Stimulated activated CD4-positive, alpha-beta T cell treated with anti-CD3 and anti-CD28 coated beads, Interleukin-1b, Interleukin-23, amount 100 ng/mL, for 48 hours (primary cell): ENCODE measurements at regions not wholly inside any gene's neighbourhood (a gene's known extent, or its start where the extent isn't known, plus 50 kb on each side); places are given as distances from the start of the nearest gene placed in this dataset.

Experiments
- DNase-seq: peaks from one replicate; pipeline ENCODE4 v3.0.0-alpha.2; 2020

DNA sequence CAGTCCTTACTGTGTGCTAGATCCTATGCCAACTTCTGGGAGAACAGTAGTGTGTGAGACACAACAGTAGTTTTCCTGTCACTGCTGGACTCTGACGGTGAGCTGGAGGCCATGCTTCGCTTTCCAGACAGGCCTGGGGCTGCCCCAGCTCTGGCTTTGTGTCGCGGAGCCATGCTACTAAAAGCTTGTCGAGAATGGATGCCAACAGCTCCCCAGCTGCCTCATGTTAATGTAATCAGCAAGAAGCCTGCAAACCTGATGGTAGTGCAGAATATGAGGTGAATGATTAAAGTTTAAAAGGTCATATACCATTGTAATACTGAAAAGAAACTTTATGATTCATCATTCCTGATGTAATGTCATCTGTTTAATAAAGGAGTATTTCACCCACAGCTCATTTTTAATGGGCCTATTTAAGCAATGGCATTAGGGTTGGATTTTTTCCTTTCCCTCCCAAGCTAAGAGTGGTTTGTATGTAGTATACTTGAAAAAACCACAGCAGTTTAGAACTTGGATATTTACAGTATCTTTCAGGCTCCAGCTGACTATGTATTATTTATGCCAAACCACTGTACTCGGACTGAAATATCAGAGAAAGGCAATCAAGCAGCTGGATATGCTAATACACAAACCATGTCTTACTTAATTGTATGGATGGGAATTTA, 343.0 kb downstream of the NUF2 start:
- no peak for DNase-seq

DNA sequence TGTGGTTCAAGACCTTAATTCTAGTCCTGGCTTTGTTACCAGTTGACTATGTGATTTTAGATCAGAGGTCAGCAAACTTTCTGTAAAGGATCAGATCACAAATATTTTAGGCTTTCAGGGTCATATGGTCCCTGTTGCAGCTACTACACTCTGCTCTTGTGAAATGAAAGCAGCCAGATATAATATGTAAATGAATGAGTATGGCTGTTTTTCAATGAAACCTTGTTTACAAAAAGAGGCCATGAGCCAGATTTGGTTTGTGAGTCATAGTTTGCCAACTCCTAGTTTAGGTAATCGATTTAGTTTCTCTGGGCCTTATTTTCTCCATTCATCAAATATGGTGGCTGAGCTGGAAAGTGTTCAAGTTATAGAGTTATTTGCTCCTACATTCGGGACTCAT, 346.7 kb downstream of the NUF2 start:
- DNase-seq = no peak

DNA sequence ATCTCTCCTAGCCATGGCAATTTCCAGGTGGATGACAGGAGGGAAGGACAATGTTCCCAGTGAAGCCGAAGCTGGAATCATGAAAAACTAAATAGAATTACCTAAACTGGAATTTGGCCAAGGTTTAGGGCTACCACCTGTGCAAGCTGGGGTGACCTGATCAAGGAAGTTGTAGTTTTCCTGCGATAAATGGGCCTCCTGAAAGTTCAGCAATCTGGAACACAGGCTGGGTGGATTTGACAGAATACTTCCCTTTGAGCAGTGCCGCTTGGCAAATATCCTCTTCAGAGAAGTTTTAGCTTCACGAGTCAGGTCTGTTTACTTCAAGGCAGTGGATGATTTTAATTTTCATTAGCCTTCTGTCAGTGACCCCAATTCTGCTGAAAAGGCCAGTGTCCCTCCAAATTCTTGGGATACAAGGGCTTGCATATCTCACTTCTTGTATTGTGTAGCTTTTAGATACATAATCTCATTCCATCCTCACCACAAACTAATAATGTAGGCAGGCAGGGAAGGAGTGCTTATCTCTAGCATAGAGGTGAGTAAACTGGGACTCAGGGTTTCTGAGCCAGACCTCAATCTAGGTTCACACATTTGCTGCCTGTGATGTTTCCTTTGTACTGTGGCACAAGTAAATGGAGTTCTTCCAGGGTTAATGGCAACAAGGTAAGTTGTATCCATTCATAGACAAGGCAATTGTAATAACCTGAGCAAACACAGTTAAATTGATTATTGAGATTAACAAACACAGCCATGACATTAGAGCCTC, 349.4 kb downstream of the NUF2 start:
- no peak for DNase-seq

DNA sequence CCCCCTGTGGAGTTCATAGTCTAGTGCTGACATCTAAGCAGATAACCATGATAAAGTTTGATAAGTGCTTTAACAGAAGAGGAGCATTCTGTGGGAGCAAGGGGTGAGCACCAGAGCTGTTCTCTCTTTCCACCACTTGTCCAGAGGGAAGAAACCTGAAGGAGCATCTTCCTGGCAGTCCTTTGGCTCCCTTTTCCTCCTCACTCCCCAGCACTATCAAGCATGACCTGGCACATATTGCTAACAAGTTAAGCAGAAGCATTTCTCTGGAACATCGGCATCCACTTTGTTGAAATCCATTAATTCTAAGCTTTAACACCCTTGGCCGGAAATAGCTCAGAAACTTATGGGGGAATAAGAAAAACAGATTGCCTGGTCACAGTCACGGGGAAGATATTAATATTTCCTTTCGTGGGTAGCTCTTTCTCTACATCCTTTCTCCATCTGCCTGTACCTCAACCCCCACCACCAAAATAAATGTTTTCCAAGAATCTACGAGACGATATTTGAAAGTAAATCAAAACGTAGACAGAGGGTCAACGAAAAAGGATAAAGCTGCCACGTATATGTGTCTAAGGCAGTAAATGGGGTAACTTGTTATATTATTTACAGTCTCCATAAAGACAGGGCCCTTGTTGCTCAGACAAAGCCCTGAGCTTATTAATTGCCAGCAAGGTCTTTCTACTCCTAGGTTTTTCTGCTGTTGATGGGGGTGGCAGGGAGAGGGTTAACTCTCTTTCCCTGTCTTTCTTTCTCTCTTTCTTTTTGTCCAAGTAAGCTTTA, 351.4 kb downstream of the NUF2 start:
- no peak for DNase-seq

DNA sequence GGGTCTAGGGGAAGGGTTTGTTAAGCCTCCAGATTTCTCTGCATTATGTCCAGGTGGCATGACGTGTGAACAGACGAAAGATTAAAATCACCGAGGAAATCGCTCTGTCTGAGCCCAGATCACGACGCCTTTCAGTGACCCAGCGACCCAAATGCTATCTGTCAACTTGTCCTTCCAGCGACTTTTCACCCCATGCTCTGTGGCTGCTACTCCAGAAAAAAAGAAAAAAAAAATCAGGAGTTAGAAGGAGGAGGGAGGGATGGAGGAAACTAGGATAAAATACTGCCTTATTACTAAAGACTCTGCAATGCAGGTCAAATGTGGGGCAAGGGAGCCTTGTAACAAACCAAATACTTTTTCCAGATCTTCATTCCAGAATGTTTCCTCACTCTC, 352.0 kb downstream of the NUF2 start:
- DNase-seq = no peak

DNA sequence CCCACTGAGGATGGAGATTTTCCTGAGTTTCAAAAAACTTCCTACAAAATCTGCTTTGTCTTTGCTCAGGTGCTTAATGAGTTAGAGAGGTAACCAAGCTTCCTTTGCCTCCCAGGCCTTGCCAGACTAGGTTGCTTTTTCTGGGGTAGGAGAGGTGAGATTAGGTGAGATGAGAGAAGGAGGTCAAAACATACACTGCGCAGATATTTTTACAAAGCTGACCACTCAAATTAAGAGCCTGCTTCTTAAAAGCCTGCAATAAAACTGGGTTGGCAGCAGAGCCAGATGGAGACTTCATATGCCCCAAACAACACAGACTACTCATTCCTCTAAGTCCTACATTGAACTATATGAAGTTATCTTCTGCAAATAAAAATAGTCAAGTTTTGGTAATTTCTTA, 352.5 kb downstream of the NUF2 start:
- no peak for DNase-seq

DNA sequence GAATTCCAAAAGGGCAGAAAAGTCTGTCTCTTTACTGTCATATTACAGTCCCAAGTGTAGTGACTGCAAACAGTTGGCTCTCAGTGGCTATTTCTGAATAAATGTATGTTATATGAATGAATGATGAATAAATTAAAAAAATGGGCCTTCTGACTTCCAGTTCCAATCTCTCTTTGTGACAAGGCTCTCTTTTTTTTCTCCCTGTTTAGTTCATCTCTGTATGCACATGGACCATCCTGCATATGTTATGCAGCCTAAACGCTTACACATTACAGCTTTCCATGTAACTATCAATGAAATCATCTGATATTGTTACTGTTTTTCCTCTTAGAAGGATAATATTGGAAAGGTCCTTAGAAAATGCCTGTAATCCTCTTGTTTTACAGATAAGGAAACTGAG, 363.0 kb downstream of the NUF2 start:
- DNase-seq = no peak

DNA sequence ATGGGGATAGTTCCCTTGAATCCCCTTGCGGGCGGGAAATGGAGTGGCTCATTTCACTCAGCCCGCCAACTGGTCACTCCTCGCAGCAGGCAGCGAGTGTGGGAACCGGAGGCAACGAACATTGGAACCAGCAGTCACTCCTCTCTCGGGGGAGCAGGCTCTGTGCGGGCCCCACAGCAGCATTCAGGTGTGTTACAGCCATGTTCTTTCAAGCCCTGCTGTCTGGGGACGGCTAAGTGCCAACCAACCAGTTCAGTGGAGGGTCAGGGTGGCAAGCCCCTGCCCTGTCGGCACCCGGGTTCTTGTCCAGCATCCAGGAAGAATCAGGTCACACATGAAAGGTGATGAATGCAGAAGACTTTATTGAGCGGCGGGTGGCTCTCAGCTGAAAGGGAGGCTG, 370.5 kb downstream of the NUF2 start:
- DNase-seq = no peak

DNA sequence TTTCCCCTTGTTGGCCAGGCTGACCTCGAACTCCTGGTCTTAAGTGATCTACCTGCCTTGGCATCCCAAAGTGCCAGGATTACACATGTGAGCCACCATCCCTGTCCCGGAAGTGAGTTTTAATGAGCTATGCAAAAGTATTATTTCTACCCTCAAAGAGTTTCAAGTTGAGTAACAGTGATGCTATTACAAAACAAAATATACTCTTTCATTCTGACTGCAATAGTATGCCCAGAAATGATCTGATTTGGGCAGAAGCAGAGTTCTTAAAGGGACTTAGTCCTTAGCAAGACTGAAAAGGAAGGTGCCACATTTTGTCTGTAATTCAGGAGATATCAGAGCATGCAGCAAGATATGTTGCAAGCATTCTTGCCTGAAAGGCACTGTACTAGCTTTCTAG, 375.4 kb downstream of the NUF2 start:
- DNase-seq = no peak

DNA sequence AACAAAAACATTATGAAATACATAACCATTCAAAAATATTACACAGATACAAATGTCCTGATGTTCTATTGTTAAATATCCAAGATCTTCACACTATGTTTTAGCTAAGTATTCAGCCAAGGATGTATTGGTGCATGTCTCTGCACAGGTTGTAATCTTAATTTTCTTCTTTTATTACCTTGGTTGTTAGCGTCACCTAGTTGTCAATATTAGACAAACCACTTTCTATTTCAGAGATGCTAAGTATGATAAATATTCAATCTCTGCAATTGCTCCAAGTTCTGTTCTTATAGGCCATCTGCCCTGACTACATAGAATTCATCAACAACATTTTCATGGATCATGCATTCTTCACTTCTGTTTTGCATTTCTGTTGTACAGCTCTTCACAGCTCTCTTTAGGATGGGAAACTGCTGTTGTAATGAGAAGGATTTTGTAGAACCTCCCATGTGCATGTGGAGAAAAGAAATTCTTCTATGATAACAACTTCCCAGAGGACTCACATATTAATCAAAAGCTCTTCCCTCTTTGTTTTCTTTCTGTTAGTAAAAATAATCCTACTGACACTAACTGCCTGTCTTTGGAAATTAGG, 380.1 kb downstream of the NUF2 start:
- DNase-seq = no peak

DNA sequence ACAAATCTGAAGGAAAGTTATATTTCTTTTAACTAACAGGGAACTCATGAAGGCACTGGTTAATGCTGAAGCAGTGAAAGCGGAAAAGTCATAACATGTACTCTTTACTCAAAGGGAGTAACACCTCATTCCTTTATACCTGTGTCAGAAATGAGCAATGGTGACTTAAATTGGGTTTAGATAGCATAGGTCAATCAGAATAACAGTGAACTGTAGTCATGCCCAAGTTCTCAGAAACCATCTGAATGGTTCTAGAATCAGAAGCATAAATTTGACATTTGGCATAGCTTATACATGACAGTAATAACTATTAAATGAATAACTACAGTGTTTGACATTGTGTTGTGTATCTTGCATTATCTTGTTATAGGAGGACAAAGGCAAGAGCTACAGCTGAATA, 382.0 kb downstream of the NUF2 start:
- DNase-seq = no peak

DNA sequence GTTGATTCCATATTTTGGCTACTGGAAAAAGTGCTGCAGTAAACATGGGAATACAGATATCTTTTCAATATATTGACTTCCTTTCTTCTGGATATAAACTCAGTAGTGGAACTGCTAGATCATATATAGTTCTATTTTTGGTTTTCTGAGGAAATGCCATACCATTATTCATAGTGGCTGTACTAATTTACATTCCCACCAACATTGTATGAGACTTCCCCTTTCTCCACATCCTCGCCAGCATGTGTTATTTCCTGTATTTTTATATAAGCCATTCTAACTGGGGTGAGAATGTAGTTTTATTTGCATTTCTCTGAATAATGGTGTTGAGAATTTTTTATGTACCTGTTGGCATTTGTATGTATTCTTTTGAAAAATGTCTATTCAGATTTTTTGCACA, 385.2 kb downstream of the NUF2 start:
- DNase-seq = no peak

DNA sequence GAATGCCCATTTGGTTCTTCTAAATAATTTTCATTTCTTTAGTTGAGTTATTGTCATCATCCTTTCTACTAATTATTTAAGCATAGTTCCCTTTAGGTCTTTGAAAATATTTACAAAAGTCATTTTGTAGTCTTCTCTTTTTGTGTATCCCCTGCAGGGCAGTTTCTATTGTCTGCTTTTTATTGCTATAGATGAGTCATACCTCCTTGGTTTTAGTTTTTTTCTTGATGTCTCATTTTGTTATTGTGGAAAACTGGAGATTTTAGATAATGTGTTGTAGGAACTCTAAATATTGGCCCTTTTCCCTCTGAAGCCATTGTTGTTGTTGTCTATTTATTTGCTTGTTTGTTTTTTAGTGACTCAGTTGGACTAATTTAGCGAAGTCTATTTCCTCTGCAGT, 387.9 kb downstream of the NUF2 start:
- DNase-seq = no peak

DNA sequence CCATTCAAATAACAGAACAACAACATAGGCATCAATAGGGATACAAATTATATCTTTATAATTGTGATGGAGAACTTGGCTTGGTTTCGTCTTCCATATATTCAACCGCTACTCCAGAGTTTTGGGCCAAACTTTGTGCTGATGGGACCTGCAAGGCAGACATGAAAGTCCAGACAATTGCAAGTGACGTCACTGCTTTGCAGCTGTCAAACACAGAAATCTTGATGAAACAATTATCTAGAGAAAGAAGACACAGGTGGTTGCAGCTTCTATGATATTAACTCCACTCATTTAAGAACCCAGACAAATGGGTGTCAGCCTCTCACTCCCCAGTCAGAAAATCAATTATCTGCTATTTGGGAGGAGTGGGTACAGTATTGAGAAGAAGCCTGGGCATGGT, 390.6 kb downstream of the NUF2 start:
- DNase-seq = no peak

DNA sequence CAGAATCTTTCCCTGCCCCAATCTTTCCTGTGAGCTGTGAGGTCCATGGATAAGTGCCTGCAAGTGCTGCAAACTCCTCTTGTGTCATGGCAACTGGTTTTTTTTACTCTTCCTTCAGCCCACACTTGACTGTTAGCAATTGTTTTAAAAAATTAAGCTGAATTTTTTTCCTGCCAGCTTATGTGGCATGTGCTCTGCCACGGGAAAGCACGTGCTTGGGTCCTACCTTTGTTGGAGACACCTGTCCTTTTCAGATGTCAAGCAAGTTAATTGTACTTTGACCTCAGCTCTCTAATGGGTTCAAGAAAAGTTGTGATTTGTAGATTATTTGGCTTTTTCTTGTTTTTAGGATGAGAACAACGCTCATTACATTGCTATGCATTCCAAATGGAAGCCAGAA, 398.5 kb downstream of the NUF2 start:
- no peak for DNase-seq

DNA sequence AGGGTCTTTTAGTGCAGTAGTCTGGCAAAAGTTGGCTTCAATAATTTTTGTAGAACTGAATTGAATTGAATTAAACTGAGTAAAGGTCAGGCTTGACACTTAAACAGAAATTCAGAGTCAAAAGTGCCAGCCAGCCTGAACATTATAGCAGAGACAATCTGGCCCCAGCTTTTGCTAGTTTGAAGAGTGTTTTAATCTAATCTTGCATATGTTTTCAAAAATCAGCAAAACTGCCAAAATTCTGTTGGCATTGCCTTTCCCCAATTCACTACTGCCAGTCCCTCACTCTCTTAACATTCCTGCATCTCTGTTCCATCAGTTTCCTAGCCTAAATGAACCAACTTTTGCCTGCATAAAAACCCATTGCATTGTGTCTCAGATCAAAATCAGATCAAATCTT, 403.8 kb downstream of the NUF2 start:
- no peak for DNase-seq

DNA sequence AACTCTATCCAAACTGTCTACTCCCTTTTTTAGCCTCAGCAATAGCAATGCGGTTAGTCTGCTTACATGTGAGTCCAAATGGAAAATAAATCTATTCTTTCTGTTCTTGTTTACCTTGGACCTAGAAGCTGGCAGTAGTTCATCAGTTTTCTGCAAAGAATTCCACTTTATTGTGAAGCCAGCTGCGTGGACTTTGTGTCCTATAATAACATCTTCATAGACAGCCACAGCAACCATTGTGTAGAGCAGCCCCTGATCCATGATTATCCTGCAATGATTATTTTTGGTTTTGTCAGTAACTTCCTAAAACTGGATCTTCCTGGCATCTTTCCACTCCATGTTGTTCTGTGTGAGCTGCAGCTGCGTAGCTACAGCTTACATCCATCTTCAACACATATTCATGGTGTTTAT, 408.7 kb downstream of the NUF2 start:
- DNase-seq = no peak

DNA sequence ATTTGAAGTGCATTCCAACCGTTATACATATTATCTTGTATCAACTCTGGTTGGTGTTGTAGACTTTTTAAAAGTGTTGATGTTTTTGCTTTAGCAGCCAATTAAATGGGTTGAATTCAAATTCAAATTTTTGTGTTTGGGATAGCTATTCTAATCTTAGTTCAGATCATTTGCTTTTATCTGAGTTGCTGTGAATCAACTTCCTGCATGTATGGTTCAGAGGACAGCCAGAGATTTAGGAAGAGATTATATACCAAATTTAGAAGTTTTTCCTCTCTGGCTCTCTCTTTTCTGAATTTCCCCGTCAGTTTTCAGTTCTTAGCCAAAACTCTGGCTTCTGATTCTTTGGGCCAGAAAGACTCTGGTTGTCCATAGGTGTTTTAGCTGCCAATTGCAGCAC, 415.5 kb downstream of the NUF2 start:
- no peak for DNase-seq

DNA sequence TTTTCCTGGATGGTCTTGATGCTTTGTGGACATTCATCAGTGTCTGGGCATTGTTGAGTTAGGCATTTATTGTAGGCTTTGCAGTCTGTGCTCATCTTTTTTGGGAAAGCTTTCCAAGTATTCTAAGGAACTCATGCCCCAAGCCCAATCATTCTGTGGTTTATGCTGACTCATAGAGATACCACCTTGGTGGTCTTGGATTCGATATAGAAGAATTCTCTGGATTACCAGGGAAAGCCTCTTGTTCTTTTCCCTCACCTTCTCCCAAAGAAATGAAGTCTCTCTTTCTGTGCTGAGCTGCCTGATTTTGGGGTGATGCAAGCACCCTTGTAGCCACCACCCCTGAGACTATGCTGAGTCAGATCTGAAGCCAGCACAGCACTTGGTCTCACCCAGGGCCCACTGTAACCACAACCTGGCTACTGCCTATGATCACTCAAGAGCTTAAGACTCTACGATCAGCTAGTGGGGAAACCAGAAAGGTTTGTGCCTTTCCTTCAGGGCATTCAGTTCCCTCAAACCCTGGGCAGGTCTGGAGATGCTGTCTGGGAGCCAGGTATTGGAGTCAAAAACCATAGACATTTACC, 422.6 kb downstream of the NUF2 start:
- DNase-seq = no peak

DNA sequence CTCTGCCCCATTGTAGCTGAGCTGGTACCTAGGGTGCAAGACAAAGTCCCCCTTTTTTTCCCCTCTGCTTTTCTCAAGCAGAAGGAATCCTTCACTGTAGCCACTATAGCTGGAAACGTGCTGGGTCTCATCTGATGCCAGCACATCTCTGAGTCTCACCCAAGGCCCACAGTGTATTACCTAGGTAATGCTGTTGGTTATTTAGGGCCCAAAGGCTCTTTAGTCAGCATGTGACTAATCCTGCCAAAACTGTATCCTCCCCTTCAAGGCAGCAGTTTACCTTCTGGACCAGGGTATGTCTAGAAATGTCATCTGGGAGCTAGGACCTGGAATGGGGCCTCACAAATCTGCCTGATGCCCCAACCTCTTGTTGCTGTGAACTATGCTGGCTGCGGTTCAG, 423.4 kb downstream of the NUF2 start:
- no peak for DNase-seq

DNA sequence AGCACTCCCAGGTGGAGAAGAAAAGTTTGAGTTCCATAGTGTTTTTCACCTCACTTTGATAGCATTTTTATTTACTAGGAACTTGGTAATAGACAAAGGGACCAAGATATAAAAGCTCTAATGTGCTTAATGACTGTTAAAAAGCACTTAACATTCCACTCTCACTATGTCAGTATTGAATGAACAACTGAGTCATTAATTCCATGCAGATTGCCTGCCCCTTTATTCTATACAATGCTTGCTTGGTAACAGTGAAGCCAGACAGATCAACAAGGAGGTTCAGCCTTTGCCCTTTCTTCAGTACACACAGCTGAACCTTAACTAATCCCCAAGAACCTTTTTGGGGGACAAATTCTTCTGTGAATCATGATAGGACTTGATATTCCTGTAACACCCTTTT, 425.5 kb downstream of the NUF2 start:
- no peak for DNase-seq

DNA sequence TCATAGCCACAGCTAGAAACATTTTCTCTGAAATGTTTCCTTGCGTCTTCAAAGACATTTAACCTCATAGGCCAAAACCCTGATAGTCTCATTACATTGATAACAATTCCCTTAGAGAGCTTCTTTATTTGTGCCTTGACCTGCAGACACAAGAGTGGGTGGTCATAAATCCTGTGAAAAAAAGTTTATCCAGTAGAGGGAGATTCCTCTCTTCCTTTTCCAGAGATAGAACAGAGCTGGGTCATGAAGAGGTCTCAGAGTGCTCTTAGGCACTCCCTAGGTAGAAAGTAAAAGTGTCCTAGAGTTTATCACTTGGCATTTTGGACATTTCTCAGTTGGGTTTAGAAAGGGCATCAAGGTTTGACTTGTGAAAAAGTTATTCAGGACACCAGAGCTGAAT, 426.1 kb downstream of the NUF2 start:
- DNase-seq = no peak

DNA sequence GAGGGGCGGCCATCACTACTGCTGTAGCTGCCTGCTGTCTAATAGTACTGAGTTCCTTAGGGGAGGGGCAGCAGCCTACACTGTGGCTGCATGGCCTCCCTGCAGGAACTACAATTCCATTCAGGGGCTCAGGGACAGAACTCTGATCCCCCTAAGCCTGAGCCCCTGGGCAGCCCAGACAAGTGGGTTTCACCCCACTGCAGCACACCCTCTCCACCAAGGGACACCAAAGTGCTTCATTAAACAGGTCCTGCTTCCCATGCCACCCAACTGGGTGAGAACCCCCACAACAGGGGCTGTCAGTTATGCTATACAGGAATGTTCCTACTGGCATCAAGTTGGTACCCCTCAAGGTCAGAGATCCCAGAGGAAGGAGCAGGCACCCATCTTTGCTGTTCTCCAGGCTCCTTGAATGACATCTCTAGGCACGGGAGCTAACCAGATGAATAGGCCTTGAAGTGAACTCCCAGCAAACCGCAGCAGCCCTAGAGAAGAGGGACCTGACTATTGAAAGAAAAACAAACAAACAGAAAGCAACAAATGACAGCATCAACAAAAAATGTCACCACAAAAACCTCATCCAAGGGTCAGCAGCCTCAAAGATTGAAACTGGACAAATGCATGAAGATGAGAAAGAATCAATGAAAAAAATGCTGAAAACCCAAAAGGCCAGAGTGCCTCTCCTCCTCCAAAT, 437.4 kb downstream of the NUF2 start:
- DNase-seq = no peak
